Glutamatergic neuron (in vitro differentiated cells): ENCODE measurements at regions not wholly inside any gene's neighbourhood (a gene's known extent, or its start where the extent isn't known, plus 50 kb on each side); places are given as distances from the start of the nearest gene placed in this dataset.
A peak's percentile ranks its signal among the peaks of the same experiment; 100 is the strongest.

Experiments
- DNase-seq: peaks from one replicate; pipeline ENCODE4 v3.0.0; 2022
- H3K27ac Mint-ChIP-seq: one replicate; pipeline ENCODE4 v1.8.0; 2020; ENCODE audit warnings: mild to moderate bottlenecking, mixed read lengths, inconsistent platforms; ENCODE audit not compliant: unreplicated experiment
- H3K27me3 Mint-ChIP-seq: one replicate; pipeline ENCODE4 v1.8.0; 2020; ENCODE audit warnings: mild to moderate bottlenecking, moderate library complexity, mixed read lengths, inconsistent platforms; ENCODE audit not compliant: unreplicated experiment
- H3K36me3 Mint-ChIP-seq: one replicate; pipeline ENCODE4 v1.8.0; 2020; ENCODE audit warnings: mild to moderate bottlenecking, mixed read lengths, inconsistent platforms; ENCODE audit not compliant: unreplicated experiment
- H3K4me1 Mint-ChIP-seq: one replicate; pipeline ENCODE4 v1.8.0; 2020; ENCODE audit warnings: mild to moderate bottlenecking, low read depth, mixed read lengths, inconsistent platforms; ENCODE audit not compliant: unreplicated experiment
- H3K4me3 Mint-ChIP-seq: one replicate; pipeline ENCODE4 v1.8.0; 2020; ENCODE audit warnings: mild to moderate bottlenecking, mixed read lengths, inconsistent platforms; ENCODE audit not compliant: unreplicated experiment
- H3K9me3 Mint-ChIP-seq: one replicate; pipeline ENCODE4 v1.8.0; 2020; ENCODE audit warnings: mild to moderate bottlenecking, moderate library complexity, mixed read lengths, inconsistent platforms; ENCODE audit not compliant: unreplicated experiment
- CTCF ChIP-seq: fragments of 200-600 bp; sonication (generic); IDR thresholded peaks from one replicate; pipeline ENCODE4 v1.5.0; 2021; ENCODE audit not compliant: partially characterized antibody, unreplicated experiment

GRCh38 chr4:31045151-31045550 is 325.0 kb downstream of the PCDH7 start:
- no peak overlapping the region for H3K27ac Mint-ChIP-seq
- DNase-seq, result no peak
- peaks cover 3% of the 10 kb centered on the region for H3K9me3 Mint-ChIP-seq
- H3K4me3 Mint-ChIP-seq, result no peak overlapping the region
- peaks cover 32% of the 10 kb centered on the region for H3K4me1 Mint-ChIP-seq
- no peak for TF ChIP-seq CTCF
- H3K27me3 Mint-ChIP-seq, result no peaks in the 10 kb centered on the region
- no peaks in the 10 kb centered on the region for H3K36me3 Mint-ChIP-seq

- no peak for DNase-seq
- H3K9me3 Mint-ChIP-seq, result peaks cover 3% of the 10 kb centered on the region
- TF ChIP-seq CTCF, result peak; percentile 30
- no peak overlapping the region for H3K27ac Mint-ChIP-seq
- peaks cover 30% of the 10 kb centered on the region for H3K4me1 Mint-ChIP-seq
- H3K36me3 Mint-ChIP-seq, result no peaks in the 10 kb centered on the region
- H3K27me3 Mint-ChIP-seq, result no peaks in the 10 kb centered on the region
- H3K4me3 Mint-ChIP-seq, result no peak overlapping the region
Measured at GRCh38 chr4:31045724-31046318, 325.7 kb downstream of the PCDH7 start.

GRCh38 chr4:31051151-31051550 is 331.0 kb downstream of the PCDH7 start:
- Mint-ChIP-seq H3K4me1 (no peaks in the 10 kb centered on the region), H3K27ac (no peak overlapping the region), H3K9me3 (no peaks in the 10 kb centered on the region), H3K27me3 (no peaks in the 10 kb centered on the region), H3K4me3 (no peak overlapping the region), H3K36me3 (no peaks in the 10 kb centered on the region)
- DNase-seq, result no peak
- no peak for TF ChIP-seq CTCF

GRCh38 chr4:31051565-31051964 is 331.4 kb downstream of the PCDH7 start:
- H3K4me1 Mint-ChIP-seq, result no peaks in the 10 kb centered on the region
- H3K9me3 Mint-ChIP-seq, result no peaks in the 10 kb centered on the region
- H3K4me3 Mint-ChIP-seq, result no peak overlapping the region
- no peaks in the 10 kb centered on the region for H3K36me3 Mint-ChIP-seq
- no peaks in the 10 kb centered on the region for H3K27me3 Mint-ChIP-seq
- no peak for TF ChIP-seq CTCF
- no peak for DNase-seq
- H3K27ac Mint-ChIP-seq, result no peak overlapping the region

- DNase-seq, result no peak
- no peaks in the 10 kb centered on the region for H3K4me1 Mint-ChIP-seq
- H3K27me3 Mint-ChIP-seq, result no peaks in the 10 kb centered on the region
- H3K36me3 Mint-ChIP-seq, result no peaks in the 10 kb centered on the region
- no peak overlapping the region for H3K27ac Mint-ChIP-seq
- no peaks in the 10 kb centered on the region for H3K9me3 Mint-ChIP-seq
- no peak overlapping the region for H3K4me3 Mint-ChIP-seq
- no peak for TF ChIP-seq CTCF
Measured at GRCh38 chr4:31052519-31052918, 332.4 kb downstream of the PCDH7 start.
